HepG2 (cell line): ENCODE measurements at regions not wholly inside any gene's neighbourhood (a gene's known extent, or its start where the extent isn't known, plus 50 kb on each side); places are given as distances from the start of the nearest gene placed in this dataset.

Experiments
- ATAC-seq: fragments of 200-7000 bp; cut with Tn5 transposase; 3 replicates; pipeline ENCODE4 v1.9.1; 2020; ENCODE audit warnings: mild to moderate bottlenecking, moderate library complexity
- BruUV-seq: library from RNA; stranded (reverse); fragments of 400-500 nt; replicated peaks from 2 replicates; lab custom pipeline; 2021; lab: Mats Ljungman, UMichigan
- CTCF ChIA-PET: fragments of 300-600 bp; formaldehyde crosslinking; extraction: SDS; loops from one replicate; lab custom pipeline; 2021; ENCODE audit warnings: low total read pairs, inconsistent platforms, low intra/inter-chr PET ratio; lab: Yijun Ruan, JAX
- POLR2A ChIA-PET: fragments of 350-600 bp; sonication (Branson Sonifier 250); formaldehyde crosslinking; loops from one replicate; lab custom pipeline; 2020; ENCODE audit warnings: antibody characterized with exemption, inconsistent platforms; lab: Yijun Ruan, JAX
- DNase-seq: peaks from one replicate; pipeline ENCODE4 v3.0.0-alpha.2; 2015; ENCODE audit warnings: low spot score
- FAIRE-seq: peaks from 3 replicates; lab custom pipeline; 2011; peaks lifted over from hg19 to GRCh38; lab: Jason Lieb, UNC
- H2AFZ ChIP-seq: one replicate; pipeline ENCODE4 v1.6.1; 2011; ENCODE audit warnings: low read length, inconsistent platforms
- H3K27ac ChIP-seq: fragments of 300-600 bp; 3 replicates; pipeline ENCODE4 v1.8.0; 2011; ENCODE audit warnings: mixed run types, mild to moderate bottlenecking, mixed read lengths, low read length, inconsistent platforms; ENCODE audit not compliant: insufficient read depth; ENCODE audit errors: extremely low read length
- H3K27me3 ChIP-seq, 2 experiments: fragments of 200-600 bp in 1 of 2; 2 replicates in 1 of 2; 3 replicates in 1 of 2; pipeline versions ENCODE4 v1.6.0 to v1.8.0; 2011; ENCODE audit warnings: low read length in 2 of 2, mild to moderate bottlenecking in 2 of 2, moderate library complexity in 2 of 2, inconsistent platforms in 1 of 2; ENCODE audit not compliant: insufficient read depth in 2 of 2, control insufficient read depth in 1 of 2
- H3K36me3 ChIP-seq, 2 experiments: fragments of 200-600 bp in 1 of 2; replicated peaks in 1 of 2; 2 replicates in 1 of 2; 3 replicates in 1 of 2; pipeline versions ENCODE4 v1.5.1 to v1.8.0; 2011; ENCODE audit warnings: low read length in 2 of 2, inconsistent platforms in 1 of 2; ENCODE audit not compliant: insufficient read depth in 2 of 2, control insufficient read depth in 1 of 2
- H3K4me1 ChIP-seq: 2 replicates; pipeline ENCODE4 v1.5.1; 2012; ENCODE audit warnings: low read length, inconsistent platforms; ENCODE audit not compliant: insufficient read depth
- H3K4me2 ChIP-seq: 2 replicates; pipeline ENCODE4 v1.6.0; 2011; ENCODE audit warnings: low read depth, low read length, inconsistent platforms
- H3K4me3 ChIP-seq, 3 experiments: fragments of 200-600 bp in 1 of 3; sonication (generic), shearing (Covaris generic) in 1 of 3; replicated peaks in 1 of 3; 2 replicates each; pipeline ENCODE4 v1.5.1; 2011 to 2016; ENCODE audit warnings: low read length in 3 of 3, inconsistent platforms in 2 of 3, low read depth in 2 of 3, mild to moderate bottlenecking in 2 of 3, control low read depth in 1 of 3, mixed read lengths in 1 of 3; ENCODE audit not compliant: insufficient read depth in 1 of 3
- H3K79me2 ChIP-seq: one replicate; pipeline ENCODE4 v1.6.1; 2011; ENCODE audit warnings: low read length, inconsistent platforms; ENCODE audit not compliant: insufficient read depth
- H3K9ac ChIP-seq: 2 replicates; pipeline ENCODE4 v1.6.0; 2011; ENCODE audit warnings: mild to moderate bottlenecking, low read depth, low read length, inconsistent platforms; ENCODE audit not compliant: insufficient read depth
- H3K9me3 ChIP-seq: 2 replicates; pipeline ENCODE4 v1.5.1; 2012; ENCODE audit warnings: mild to moderate bottlenecking, low read length
- H4K20me1 ChIP-seq: 2 replicates; pipeline ENCODE4 v1.6.0; 2011; ENCODE audit warnings: inconsistent platforms, mild to moderate bottlenecking, low read length, moderate library complexity; ENCODE audit not compliant: insufficient read depth
- CBX5 ChIP-seq: sonication (generic); formaldehyde crosslinking; IDR thresholded peaks from 2 replicates; pipeline ENCODE4 v1.4.0; 2020; ENCODE audit warnings: missing genetic modification reagents, borderline replicate concordance
- GABPB1 ChIP-seq: IDR thresholded peaks from 2 replicates; pipeline ENCODE4 v1.6.1; 2016; ENCODE audit warnings: mild to moderate bottlenecking, missing genetic modification reagents, moderate library complexity, missing compliant biosample characterization
- GTF2F1 ChIP-seq: fragments of 150-350 bp; IDR thresholded peaks from 2 replicates; pipeline ENCODE4 v1.6.1; 2014; ENCODE audit warnings: low read length
- HCFC1 ChIP-seq: fragments of 150-350 bp; IDR thresholded peaks from 2 replicates; pipeline ENCODE4 v1.6.1; 2014; ENCODE audit warnings: low read depth, low read length
- HDAC1 ChIP-seq: sonication (generic); formaldehyde crosslinking; IDR thresholded peaks from 2 replicates; pipeline ENCODE4 v1.5.1; 2020; ENCODE audit warnings: mild to moderate bottlenecking, missing genetic modification reagents
- IRX3 ChIP-seq: sonication (generic); formaldehyde crosslinking; IDR thresholded peaks from 2 replicates; pipeline ENCODE4 v1.8.1; 2023; ENCODE audit warnings: mild to moderate bottlenecking, low read depth, missing genetic modification reagents, borderline replicate concordance
- TRIM24 ChIP-seq: sonication (generic); formaldehyde crosslinking; IDR thresholded peaks from 2 replicates; pipeline ENCODE4 v1.8.0; 2022; ENCODE audit warnings: mild to moderate bottlenecking, missing genetic modification reagents
- ZNF276 ChIP-seq: sonication (generic); formaldehyde crosslinking; IDR thresholded peaks from 2 replicates; pipeline ENCODE4 v1.4.0; 2020; ENCODE audit warnings: mild to moderate bottlenecking, low read depth, missing genetic modification reagents
- ZNF292 ChIP-seq: sonication (generic); formaldehyde crosslinking; IDR thresholded peaks from 2 replicates; pipeline ENCODE4 v1.8.1; 2022; ENCODE audit warnings: mild to moderate bottlenecking, low read depth, missing genetic modification reagents, borderline replicate concordance
- ZNF333 ChIP-seq: sonication (generic); formaldehyde crosslinking; IDR thresholded peaks from 2 replicates; pipeline ENCODE4 v1.4.0; 2020; ENCODE audit warnings: mild to moderate bottlenecking, missing genetic modification reagents, borderline replicate concordance
- ZNF691 ChIP-seq: sonication (generic); formaldehyde crosslinking; IDR thresholded peaks from 2 replicates; pipeline ENCODE4 v1.4.0; 2020; ENCODE audit warnings: missing genetic modification reagents, low read depth, mild to moderate bottlenecking, borderline replicate concordance
- ZNF704 ChIP-seq: sonication (generic); formaldehyde crosslinking; IDR thresholded peaks from 2 replicates; pipeline ENCODE4 v1.8.1; 2023; ENCODE audit warnings: mild to moderate bottlenecking, inconsistent platforms, moderate library complexity, missing genetic modification reagents, borderline replicate concordance
- WGBS: methylation state at CpG from one replicate; pipeline ENCODE4 v1.1.6; 2017; ENCODE audit warnings: low lambda C conversion rate; 5-methylcytosine and 5-hydroxymethylcytosine counted together
- in situ Hi-C: cut with HindIII; loops from 2 replicates; pipeline ENCODE4 v1.10.0; 2017; ENCODE audit warnings: low pct_unique_long_range_greater_than_20kb; ENCODE audit not compliant: extremely low pct_ligation_motif_present
- intact Hi-C: fragments of 100-400 bp; cut with micrococcal nuclease; formaldehyde crosslinking; loops from one replicate; pipeline ENCODE4 v1.10.0; 2022; ENCODE audit not compliant: unreplicated experiment
- TF ChIP-seq, protein P1 (sequence below): sonication (generic); formaldehyde crosslinking; IDR thresholded peaks from 2 replicates; pipeline ENCODE4 v1.8.0; 2022; ENCODE audit warnings: missing genetic modification reagents, mild to moderate bottlenecking, borderline replicate concordance
- TF ChIP-seq, protein P2 (sequence below): sonication (generic); formaldehyde crosslinking; IDR thresholded peaks from 2 replicates; pipeline ENCODE4 v1.4.0; 2020; ENCODE audit warnings: missing genetic modification reagents, borderline replicate concordance

GRCh38 chr2:182503886-182504285 is 77.0 kb upstream of the PDE1A start:
- H3K27me3 ChIP-seq: no peaks in the 10 kb centered on the region
- no peaks in the 10 kb centered on the region for H3K4me1 ChIP-seq
- no peak overlapping the region for H3K9ac ChIP-seq
- POLR2A ChIA-PET: no interaction called here
- no peak overlapping the region for H3K4me3 ChIP-seq
- ATAC-seq (no peak), FAIRE-seq (no peak), DNase-seq (no peak)
- H4K20me1 ChIP-seq: no peaks in the 10 kb centered on the region
- no peak overlapping the region for H3K27ac ChIP-seq
- H3K36me3 ChIP-seq: no peaks in the 10 kb centered on the region
- TF ChIP-seq HDAC1 (CRISPR knock-in tag): no peak
- TF ChIP-seq ZNF292 (CRISPR knock-in tag): no peak
- TF ChIP-seq TRIM24 (CRISPR knock-in tag): no peak
- no peak for TF ChIP-seq ZNF276 (CRISPR knock-in tag)
- no peak for TF ChIP-seq IRX3 (CRISPR knock-in tag)
- TF ChIP-seq ZNF691 (CRISPR knock-in tag): no peak
- TF ChIP-seq, protein P1, sequence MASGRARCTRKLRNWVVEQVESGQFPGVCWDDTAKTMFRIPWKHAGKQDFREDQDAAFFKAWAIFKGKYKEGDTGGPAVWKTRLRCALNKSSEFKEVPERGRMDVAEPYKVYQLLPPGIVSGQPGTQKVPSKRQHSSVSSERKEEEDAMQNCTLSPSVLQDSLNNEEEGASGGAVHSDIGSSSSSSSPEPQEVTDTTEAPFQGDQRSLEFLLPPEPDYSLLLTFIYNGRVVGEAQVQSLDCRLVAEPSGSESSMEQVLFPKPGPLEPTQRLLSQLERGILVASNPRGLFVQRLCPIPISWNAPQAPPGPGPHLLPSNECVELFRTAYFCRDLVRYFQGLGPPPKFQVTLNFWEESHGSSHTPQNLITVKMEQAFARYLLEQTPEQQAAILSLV (CRISPR knock-in tag): no peak
- TF ChIP-seq HCFC1: no peak
- TF ChIP-seq, protein P2, sequence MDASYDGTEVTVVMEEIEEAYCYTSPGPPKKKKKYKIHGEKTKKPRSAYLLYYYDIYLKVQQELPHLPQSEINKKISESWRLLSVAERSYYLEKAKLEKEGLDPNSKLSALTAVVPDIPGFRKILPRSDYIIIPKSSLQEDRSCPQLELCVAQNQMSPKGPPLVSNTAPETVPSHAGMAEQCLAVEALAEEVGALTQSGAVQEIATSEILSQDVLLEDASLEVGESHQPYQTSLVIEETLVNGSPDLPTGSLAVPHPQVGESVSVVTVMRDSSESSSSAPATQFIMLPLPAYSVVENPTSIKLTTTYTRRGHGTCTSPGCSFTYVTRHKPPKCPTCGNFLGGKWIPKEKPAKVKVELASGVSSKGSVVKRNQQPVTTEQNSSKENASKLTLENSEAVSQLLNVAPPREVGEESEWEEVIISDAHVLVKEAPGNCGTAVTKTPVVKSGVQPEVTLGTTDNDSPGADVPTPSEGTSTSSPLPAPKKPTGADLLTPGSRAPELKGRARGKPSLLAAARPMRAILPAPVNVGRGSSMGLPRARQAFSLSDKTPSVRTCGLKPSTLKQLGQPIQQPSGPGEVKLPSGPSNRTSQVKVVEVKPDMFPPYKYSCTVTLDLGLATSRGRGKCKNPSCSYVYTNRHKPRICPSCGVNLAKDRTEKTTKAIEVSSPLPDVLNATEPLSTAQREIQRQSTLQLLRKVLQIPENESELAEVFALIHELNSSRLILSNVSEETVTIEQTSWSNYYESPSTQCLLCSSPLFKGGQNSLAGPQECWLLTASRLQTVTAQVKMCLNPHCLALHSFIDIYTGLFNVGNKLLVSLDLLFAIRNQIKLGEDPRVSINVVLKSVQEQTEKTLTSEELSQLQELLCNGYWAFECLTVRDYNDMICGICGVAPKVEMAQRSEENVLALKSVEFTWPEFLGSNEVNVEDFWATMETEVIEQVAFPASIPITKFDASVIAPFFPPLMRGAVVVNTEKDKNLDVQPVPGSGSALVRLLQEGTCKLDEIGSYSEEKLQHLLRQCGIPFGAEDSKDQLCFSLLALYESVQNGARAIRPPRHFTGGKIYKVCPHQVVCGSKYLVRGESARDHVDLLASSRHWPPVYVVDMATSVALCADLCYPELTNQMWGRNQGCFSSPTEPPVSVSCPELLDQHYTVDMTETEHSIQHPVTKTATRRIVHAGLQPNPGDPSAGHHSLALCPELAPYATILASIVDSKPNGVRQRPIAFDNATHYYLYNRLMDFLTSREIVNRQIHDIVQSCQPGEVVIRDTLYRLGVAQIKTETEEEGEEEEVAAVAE: no peak
- no peak for TF ChIP-seq GTF2F1
- no peak for TF ChIP-seq GABPB1 (CRISPR knock-in tag)
- no peak for TF ChIP-seq ZNF704 (CRISPR knock-in tag)
- TF ChIP-seq ZNF333: no peak
- no peak for TF ChIP-seq CBX5
- in situ Hi-C loops: no loop called here
- H3K79me2 ChIP-seq: no peaks in the 10 kb centered on the region
- intact Hi-C loops: no loop called here
- no peak overlapping the region for H2AFZ ChIP-seq
- under 1% methylated on average over 2 of the region's 2 CpGs for WGBS
- H3K9me3 ChIP-seq: no peaks in the 10 kb centered on the region
- CTCF ChIA-PET: no interaction called here
- no TSS peak for BruUV-seq
- H3K4me2 ChIP-seq: no peak overlapping the region
